VCaP (cell line): ENCODE measurements at regions not wholly inside any gene's neighbourhood (a gene's known extent, or its start where the extent isn't known, plus 50 kb on each side); places are given as distances from the start of the nearest gene placed in this dataset.
A peak's percentile ranks its signal among the peaks of the same experiment; 100 is the strongest.

Source experiments
- H3K27ac ChIP-seq: fragments of 450-650 bp; 2 replicates; pipeline ENCODE4 v1.5.1; 2017
- CTCF ChIP-seq: fragments of 450-650 bp; conservative IDR thresholded peaks from 2 replicates; pipeline ENCODE4 v1.5.1; 2017; ENCODE audit warnings: mild to moderate bottlenecking, moderate library complexity

- TF ChIP-seq CTCF: no peak
- no peak overlapping the region for H3K27ac ChIP-seq
These were observed 722.6 kb downstream of the ZNF385D start for GRCh38 chr3:21028412-21028811.

GRCh38 chr3:21024563-21024962 lies 726.4 kb downstream of the ZNF385D start:
- no peak for TF ChIP-seq CTCF
- no peak overlapping the region for H3K27ac ChIP-seq

GRCh38 chr3:21020681-21021080 lies 730.3 kb downstream of the ZNF385D start:
- TF ChIP-seq CTCF: no peak
- no peak overlapping the region for H3K27ac ChIP-seq

- H3K27ac ChIP-seq: no peak overlapping the region
- no peak for TF ChIP-seq CTCF
These were observed 731.0 kb downstream of the ZNF385D start for GRCh38 chr3:21020043-21020442.

GRCh38 chr3:21017115-21017852 lies 733.7 kb downstream of the ZNF385D start:
- no peak overlapping the region for H3K27ac ChIP-seq
- TF ChIP-seq CTCF: peak; percentile 30; the same call in 1 of the 2 replicates

- no peak for TF ChIP-seq CTCF
- no peak overlapping the region for H3K27ac ChIP-seq
These were observed 737.4 kb downstream of the ZNF385D start for GRCh38 chr3:21013566-21013965.

- no peak overlapping the region for H3K27ac ChIP-seq
- TF ChIP-seq CTCF: no peak
These were observed 751.3 kb downstream of the ZNF385D start for GRCh38 chr3:20999661-21000060.
